ENCODE measurements at regions not wholly inside any gene's neighbourhood (a gene's known extent, or its start where the extent isn't known, plus 50 kb on each side); places are given as distances from the start of the nearest gene placed in this dataset.
"Not testable (repeated sequence)": the region's sequence is repeated elsewhere in the genome, so short reads cannot be mapped to it uniquely, and the experiment has no call there.

DNA sequence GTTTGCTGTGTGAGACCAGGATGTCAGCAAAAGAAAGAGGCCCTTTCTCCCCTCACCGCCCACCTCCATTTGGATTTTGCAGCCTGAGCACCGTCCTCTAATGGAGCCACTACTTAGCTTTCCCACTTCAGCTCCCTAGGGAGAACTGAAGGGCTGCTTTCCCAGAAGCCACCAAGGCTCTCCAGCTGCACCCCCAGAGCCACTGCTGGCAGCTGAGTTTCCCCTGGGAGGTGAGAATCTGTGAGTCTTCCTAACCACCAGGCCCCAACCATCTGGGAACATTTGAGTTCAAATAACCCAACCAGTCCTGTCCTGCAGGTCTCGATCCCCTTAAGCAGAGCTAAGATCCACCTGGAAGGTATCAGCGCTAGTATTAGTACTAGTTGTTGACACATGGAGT is 173.1 kb upstream of the USP9X start:
- no CpG with 5 or more reads among the region's 4 CpGs for WGBS (ENCODE audit: insufficient coverage, low lambda C conversion rate)
- no peaks in the 10 kb centered on the region for H3K9me3 ChIP-seq (ENCODE audit: control insufficient read depth, low read depth, low read length)
- H3K27me3 ChIP-seq (ENCODE audit: control insufficient read depth, insufficient read depth, low read length) = no peaks in the 10 kb centered on the region
- no peaks in the 10 kb centered on the region for H3K4me1 ChIP-seq (ENCODE audit: control insufficient read depth, insufficient read depth, low read length)
- no peaks in the 10 kb centered on the region for H3K36me3 ChIP-seq (ENCODE audit: control insufficient read depth, insufficient read depth, low read length)
- no peak overlapping the region for H3K4me3 ChIP-seq (ENCODE audit: low read length)
- H3K27ac ChIP-seq (ENCODE audit: low read length) = no peak overlapping the region
- no peak for DNase-seq

DNA sequence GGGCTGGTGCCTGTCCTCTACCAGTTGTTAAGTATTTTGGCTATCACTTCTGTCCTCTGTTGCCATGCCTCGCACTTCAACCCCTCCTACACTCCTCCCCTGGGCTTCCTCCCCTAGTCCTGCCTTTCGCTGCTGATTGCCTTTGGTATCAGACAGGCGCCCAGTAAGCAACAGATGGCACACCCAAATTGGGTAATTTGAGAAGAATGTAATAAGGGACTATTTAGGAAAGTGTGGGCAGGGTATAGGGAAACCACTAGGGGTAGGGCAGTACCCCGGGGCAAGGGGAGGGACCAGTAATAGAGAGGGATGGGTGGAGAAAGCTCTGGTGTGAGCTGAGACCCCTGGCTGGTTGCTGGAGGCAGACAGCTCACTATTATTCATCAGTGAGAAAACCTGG is 172.7 kb upstream of the USP9X start:
- no peaks in the 10 kb centered on the region for H3K4me1 ChIP-seq (ENCODE audit: control insufficient read depth, insufficient read depth, low read length)
- no CpG with 5 or more reads among the region's 4 CpGs for WGBS (ENCODE audit: insufficient coverage, low lambda C conversion rate)
- no peaks in the 10 kb centered on the region for H3K27me3 ChIP-seq (ENCODE audit: control insufficient read depth, insufficient read depth, low read length)
- no peaks in the 10 kb centered on the region for H3K36me3 ChIP-seq (ENCODE audit: control insufficient read depth, insufficient read depth, low read length)
- H3K27ac ChIP-seq (ENCODE audit: low read length) = no peak overlapping the region
- no peak overlapping the region for H3K4me3 ChIP-seq (ENCODE audit: low read length)
- DNase-seq = peak in 1 of 2 donors; percentile 5
- no peaks in the 10 kb centered on the region for H3K9me3 ChIP-seq (ENCODE audit: control insufficient read depth, low read depth, low read length)

DNA sequence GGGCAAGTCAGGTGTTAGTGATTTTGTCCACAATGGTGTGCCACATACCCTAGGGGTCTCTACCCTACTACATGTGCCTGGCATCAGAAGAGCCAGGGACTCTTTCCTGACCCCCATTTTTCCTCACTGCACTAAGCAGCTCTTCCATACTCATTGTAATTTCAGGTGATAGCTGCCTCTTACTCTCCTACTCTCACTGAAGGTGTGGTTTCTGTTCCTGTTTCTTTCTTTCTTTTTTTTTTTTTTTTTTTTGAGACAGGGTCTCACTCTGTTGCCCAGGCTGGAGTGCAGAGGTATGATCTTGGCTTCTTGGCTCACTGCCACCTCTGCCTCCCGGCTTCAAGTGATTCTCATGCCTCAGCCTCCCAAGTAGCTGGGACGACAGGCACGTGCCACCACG is 164.9 kb upstream of the USP9X start:
- no CpG with 5 or more reads among the region's 4 CpGs for WGBS (ENCODE audit: insufficient coverage, low lambda C conversion rate)
- Histone ChIP-seq H3K36me3 (ENCODE audit: control insufficient read depth, insufficient read depth, low read length) (no peaks in the 10 kb centered on the region), H3K27ac (ENCODE audit: low read length) (no peak overlapping the region), H3K4me3 (ENCODE audit: low read length) (no peak overlapping the region), H3K9me3 (ENCODE audit: control insufficient read depth, low read depth, low read length) (no peaks in the 10 kb centered on the region), H3K4me1 (ENCODE audit: control insufficient read depth, insufficient read depth, low read length) (peaks cover 2% of the 10 kb centered on the region), H3K27me3 (ENCODE audit: control insufficient read depth, insufficient read depth, low read length) (no peaks in the 10 kb centered on the region)
- no peak for DNase-seq

DNA sequence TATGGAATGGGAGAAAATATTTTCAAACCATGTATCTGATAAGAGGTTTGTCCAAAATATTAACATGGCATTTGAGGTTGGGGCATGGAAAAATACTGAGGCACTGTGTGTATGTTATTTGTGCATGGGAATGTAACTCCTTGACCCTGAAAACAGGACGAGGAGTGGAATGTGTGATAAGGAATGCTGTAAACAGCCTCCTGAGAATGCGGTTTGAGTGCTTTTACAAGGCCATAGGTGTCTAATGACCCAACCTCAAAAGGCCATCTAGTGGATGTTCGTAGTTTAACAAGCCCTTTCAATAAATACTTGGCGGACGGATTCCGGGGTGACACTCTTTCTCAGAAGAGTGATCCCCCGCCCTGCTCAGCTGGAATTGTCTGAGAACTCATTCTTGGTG is 162.9 kb upstream of the USP9X start:
- no peaks in the 10 kb centered on the region for H3K27me3 ChIP-seq (ENCODE audit: control insufficient read depth, insufficient read depth, low read length)
- no peak overlapping the region for H3K27ac ChIP-seq (ENCODE audit: low read length)
- no peaks in the 10 kb centered on the region for H3K9me3 ChIP-seq (ENCODE audit: control insufficient read depth, low read depth, low read length)
- DNase-seq = peak; percentile 20 to 58
- peaks cover 2% of the 10 kb centered on the region for H3K4me1 ChIP-seq (ENCODE audit: control insufficient read depth, insufficient read depth, low read length)
- H3K36me3 ChIP-seq (ENCODE audit: control insufficient read depth, insufficient read depth, low read length) = no peaks in the 10 kb centered on the region
- WGBS (ENCODE audit: insufficient coverage, low lambda C conversion rate) = no CpG with 5 or more reads among the region's 7 CpGs
- no peak overlapping the region for H3K4me3 ChIP-seq (ENCODE audit: low read length)

DNA sequence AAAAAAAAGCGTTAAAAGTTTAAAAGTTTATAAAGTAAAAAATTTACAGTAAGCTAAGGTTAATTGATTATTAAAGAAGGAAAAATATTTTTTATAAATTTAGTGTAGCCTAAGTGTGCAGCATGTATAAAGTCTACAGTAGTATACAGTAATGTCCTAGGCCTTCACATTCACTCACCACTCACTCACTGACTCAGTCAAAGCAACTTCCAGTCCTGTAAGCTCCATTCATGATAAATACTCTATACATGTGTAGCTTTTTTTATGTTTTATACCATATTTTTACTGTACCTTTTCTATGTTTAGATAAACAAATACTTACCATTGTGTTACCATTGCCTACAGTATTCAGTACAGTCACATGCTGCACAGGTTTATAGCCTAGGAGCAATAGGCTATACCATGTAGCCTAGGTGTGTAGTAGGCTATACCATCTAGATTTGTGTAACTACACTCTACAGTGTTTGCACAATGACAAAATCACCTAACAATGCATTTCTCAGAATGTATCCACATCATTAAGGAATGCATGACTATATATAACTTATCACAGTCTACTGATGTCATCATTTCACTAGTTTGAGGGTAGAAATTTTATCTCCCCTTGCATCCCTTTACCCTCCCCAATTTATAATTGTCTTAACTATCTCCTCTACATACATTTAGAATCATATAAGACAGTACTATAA is 158.4 kb upstream of the USP9X start:
- not testable (repeated sequence) for DNase-seq; H3K27ac ChIP-seq (ENCODE audit: low read length); H3K4me3 ChIP-seq (ENCODE audit: low read length); H3K9me3 ChIP-seq (ENCODE audit: control insufficient read depth, low read depth, low read length); H3K27me3 ChIP-seq (ENCODE audit: control insufficient read depth, insufficient read depth, low read length); H3K4me1 ChIP-seq (ENCODE audit: control insufficient read depth, insufficient read depth, low read length); H3K36me3 ChIP-seq (ENCODE audit: control insufficient read depth, insufficient read depth, low read length)
- WGBS (ENCODE audit: insufficient coverage, low lambda C conversion rate) = 100% methylated on average over 1 of the region's 1 CpG

DNA sequence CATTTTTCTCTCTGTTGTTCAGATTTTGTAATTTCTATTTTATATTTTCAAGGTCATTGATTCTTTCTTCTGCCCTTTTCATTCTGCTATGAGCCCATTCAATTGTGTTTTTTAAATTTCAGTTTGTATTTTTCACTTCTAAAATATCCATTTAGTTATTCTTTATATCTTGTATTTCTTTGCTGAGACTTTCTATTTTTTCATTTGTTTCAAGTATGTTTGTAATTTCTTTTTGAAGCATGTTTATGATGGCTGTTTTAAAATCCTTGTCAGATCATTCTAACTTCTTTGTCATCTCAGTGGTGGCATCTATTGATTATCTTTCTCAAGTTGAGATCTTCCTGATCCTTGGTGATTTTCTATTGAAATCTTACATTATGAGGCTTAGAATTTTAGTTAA is 157.2 kb upstream of the USP9X start:
- Histone ChIP-seq H3K9me3 (ENCODE audit: control insufficient read depth, low read depth, low read length) (peaks cover 3% of the 10 kb centered on the region), H3K4me3 (ENCODE audit: low read length) (no peak overlapping the region), H3K4me1 (ENCODE audit: control insufficient read depth, insufficient read depth, low read length) (no peaks in the 10 kb centered on the region), H3K27me3 (ENCODE audit: control insufficient read depth, insufficient read depth, low read length) (no peaks in the 10 kb centered on the region), H3K27ac (ENCODE audit: low read length) (no peak overlapping the region), H3K36me3 (ENCODE audit: control insufficient read depth, insufficient read depth, low read length) (no peaks in the 10 kb centered on the region)
- DNase-seq = no peak

DNA sequence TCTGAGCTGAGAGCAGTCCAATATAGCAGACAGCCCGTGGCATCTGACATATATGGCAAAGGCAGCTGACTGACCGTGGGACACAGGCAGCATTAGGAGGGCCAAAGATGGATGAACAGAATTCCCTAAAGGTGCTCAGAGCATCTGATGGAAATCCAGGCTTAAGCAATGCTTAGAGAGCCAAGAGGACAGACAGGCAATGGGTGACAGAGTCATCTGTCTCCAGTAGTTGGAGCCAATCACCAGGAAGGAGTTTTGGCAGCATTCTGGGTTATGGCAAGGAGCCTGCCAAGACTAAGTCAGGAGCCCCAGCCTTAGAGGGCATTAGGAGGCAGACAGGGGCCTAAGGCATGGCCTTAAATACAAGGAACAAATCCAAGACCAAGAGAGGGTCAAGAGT is 153.3 kb upstream of the USP9X start:
- Histone ChIP-seq H3K27ac (ENCODE audit: low read length) (no peak overlapping the region), H3K27me3 (ENCODE audit: control insufficient read depth, insufficient read depth, low read length) (no peaks in the 10 kb centered on the region), H3K4me3 (ENCODE audit: low read length) (no peak overlapping the region)

DNA sequence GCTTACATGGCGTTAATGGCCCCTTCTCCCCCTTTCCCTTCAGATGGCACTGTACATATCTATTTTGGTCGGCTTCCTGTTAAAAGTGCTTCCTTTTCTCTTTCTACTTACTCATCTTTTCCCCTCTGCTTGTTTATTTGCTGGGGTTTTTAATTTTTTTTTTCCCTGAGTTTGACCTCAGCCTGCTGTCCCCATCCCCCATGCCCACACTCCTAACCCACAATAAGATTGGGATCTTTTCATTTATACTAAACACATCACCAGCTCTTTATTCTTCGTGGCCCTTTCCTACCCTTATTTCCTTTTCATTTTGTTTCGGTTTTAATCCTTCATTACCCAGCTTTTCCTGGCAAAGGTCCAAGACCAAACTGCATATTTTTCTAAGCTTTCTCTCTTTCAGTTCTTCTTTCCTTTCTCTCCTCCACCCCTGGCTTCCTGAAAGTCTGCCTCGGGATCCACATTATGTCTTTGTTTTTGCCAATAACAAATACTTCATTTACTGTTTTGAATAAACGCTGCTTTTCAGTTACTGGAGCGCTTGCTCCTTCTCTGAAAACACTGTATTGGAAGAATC is 152.0 kb upstream of the USP9X start:
- Histone ChIP-seq H3K4me1 (ENCODE audit: control insufficient read depth, insufficient read depth, low read length) (peaks cover 2% of the 10 kb centered on the region), H3K9me3 (ENCODE audit: control insufficient read depth, low read depth, low read length) (peaks cover 3% of the 10 kb centered on the region), H3K4me3 (ENCODE audit: low read length) (no peak overlapping the region), H3K27me3 (ENCODE audit: control insufficient read depth, insufficient read depth, low read length) (no peaks in the 10 kb centered on the region), H3K27ac (ENCODE audit: low read length) (peak overlapping the region; percentile 42), H3K36me3 (ENCODE audit: control insufficient read depth, insufficient read depth, low read length) (no peaks in the 10 kb centered on the region)
- 27% methylated on average over 3 of the region's 7 CpGs for WGBS (ENCODE audit: insufficient coverage, low lambda C conversion rate)
- DNase-seq = peak in 1 of 2 donors; percentile 50

More for the DNA sequence above, 153.3 kb upstream of the USP9X start:
- no peak for DNase-seq
- no CpG with 5 or more reads among the region's 2 CpGs for WGBS (ENCODE audit: insufficient coverage, low lambda C conversion rate)
- H3K4me1 ChIP-seq (ENCODE audit: control insufficient read depth, insufficient read depth, low read length) = peaks cover 2% of the 10 kb centered on the region
- H3K9me3 ChIP-seq (ENCODE audit: control insufficient read depth, low read depth, low read length) = peaks cover 3% of the 10 kb centered on the region
- no peaks in the 10 kb centered on the region for H3K36me3 ChIP-seq (ENCODE audit: control insufficient read depth, insufficient read depth, low read length)

DNA sequence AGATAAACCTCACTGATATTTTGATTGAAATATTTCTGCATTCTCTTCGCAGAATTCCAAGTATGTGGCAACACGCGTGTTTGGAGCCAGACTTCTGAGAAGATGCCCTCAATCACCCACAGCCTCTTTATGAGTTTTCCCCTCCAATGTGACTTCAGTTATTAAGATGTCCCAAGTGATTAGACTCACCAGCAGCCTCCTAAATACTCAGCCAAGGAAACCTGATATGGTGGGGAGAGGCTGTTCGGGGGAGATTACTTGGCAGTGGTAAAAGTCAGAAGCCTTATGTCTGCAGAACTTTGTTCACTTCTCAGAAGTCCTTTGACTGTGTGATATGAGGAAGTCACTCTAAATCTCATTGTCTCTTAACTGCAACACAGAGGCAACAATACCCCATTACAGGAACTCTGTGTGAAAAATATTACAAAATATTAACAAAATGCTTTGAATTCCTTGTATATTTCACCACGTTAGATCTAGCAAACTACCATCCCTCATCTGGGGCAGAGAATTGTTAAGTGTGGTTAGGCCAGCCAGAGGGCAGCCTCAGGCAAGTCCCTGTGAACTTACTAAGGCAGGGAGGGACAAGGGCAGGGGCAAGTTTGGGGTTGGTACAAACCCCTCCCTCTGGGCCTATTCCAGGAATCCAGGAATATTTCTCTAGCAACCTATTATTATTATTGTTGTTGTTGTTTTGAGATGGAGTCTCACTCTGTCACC is 151.4 kb upstream of the USP9X start:
- no CpG with 5 or more reads among the region's 5 CpGs for WGBS (ENCODE audit: insufficient coverage, low lambda C conversion rate)
- peak; percentile 23 to 65 for DNase-seq
- no peak overlapping the region for H3K4me3 ChIP-seq (ENCODE audit: low read length)
- H3K9me3 ChIP-seq (ENCODE audit: control insufficient read depth, low read depth, low read length) = no peaks in the 10 kb centered on the region
- no peaks in the 10 kb centered on the region for H3K36me3 ChIP-seq (ENCODE audit: control insufficient read depth, insufficient read depth, low read length)
- H3K4me1 ChIP-seq (ENCODE audit: control insufficient read depth, insufficient read depth, low read length) = peaks cover 2% of the 10 kb centered on the region
- no peaks in the 10 kb centered on the region for H3K27me3 ChIP-seq (ENCODE audit: control insufficient read depth, insufficient read depth, low read length)
- peak overlapping the region; percentile 42 for H3K27ac ChIP-seq (ENCODE audit: low read length)

DNA sequence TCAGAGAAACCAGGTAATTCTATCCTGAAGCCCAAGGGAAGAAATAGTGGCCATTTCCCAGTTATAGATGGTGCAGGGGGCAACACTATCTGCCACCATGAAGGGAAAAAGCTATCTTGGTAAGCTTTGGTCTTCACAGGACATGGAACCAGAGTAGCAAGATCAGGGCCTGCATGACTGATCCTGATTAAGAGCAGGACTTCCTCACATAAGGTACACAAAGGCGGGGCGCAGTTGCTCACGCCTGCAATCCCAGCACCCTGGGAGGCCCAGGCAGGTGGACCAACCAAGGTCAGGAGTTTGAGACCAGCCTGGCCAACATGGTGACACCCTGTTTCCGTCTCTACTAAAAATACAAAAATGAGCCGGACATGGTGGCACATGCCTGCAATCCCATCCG is 148.4 kb upstream of the USP9X start:
- Histone ChIP-seq H3K4me1 (ENCODE audit: control insufficient read depth, insufficient read depth, low read length) (peaks cover 2% of the 10 kb centered on the region), H3K27ac (ENCODE audit: low read length) (no peak overlapping the region), H3K27me3 (ENCODE audit: control insufficient read depth, insufficient read depth, low read length) (no peaks in the 10 kb centered on the region), H3K36me3 (ENCODE audit: control insufficient read depth, insufficient read depth, low read length) (no peaks in the 10 kb centered on the region), H3K9me3 (ENCODE audit: control insufficient read depth, low read depth, low read length) (no peaks in the 10 kb centered on the region), H3K4me3 (ENCODE audit: low read length) (no peak overlapping the region)
- peak in 1 of 2 donors; percentile 14 for DNase-seq
- WGBS (ENCODE audit: insufficient coverage, low lambda C conversion rate) = no CpG with 5 or more reads among the region's 6 CpGs
